A673 (cell line): ENCODE measurements at regions not wholly inside any gene's neighbourhood (a gene's known extent, or its start where the extent isn't known, plus 50 kb on each side); places are given as distances from the start of the nearest gene placed in this dataset.

ENCODE experiments used
- CTCF ChIP-seq: fragments of 300-800, 200-600 bp; sonication (generic); conservative IDR thresholded peaks from 2 replicates; pipeline ENCODE4 v1.5.1; 2017; ENCODE audit warnings: low read depth, mild to moderate bottlenecking, antibody characterized with exemption, low read length, moderate library complexity, mixed read lengths
- EZH2 ChIP-seq: fragments of 200-600 bp; sonication (generic); IDR thresholded peaks from 2 replicates; pipeline ENCODE4 v1.6.1; 2017; ENCODE audit warnings: borderline replicate concordance, low read depth, mild to moderate bottlenecking, mixed read lengths, antibody characterized with exemption, low read length; ENCODE audit not compliant: poor library complexity, severe bottlenecking

- TF ChIP-seq CTCF (no peak), EZH2 (no peak)
These were observed 101.0 kb upstream of the MRPS30 start for GRCh38 chr5:44707721-44708120.
